ENCODE measurements at regions not wholly inside any gene's neighbourhood (a gene's known extent, or its start where the extent isn't known, plus 50 kb on each side); places are given as distances from the start of the nearest gene placed in this dataset.
A peak's percentile ranks its signal among the peaks of the same experiment; 100 is the strongest.
"Not testable (repeated sequence)": the region's sequence is repeated elsewhere in the genome, so short reads cannot be mapped to it uniquely, and the experiment has no call there.

- no peak for DNase-seq
Observed at GRCh38 chrX:13179586-13179985, 135.2 kb upstream of the FAM9C start.

DNA sequence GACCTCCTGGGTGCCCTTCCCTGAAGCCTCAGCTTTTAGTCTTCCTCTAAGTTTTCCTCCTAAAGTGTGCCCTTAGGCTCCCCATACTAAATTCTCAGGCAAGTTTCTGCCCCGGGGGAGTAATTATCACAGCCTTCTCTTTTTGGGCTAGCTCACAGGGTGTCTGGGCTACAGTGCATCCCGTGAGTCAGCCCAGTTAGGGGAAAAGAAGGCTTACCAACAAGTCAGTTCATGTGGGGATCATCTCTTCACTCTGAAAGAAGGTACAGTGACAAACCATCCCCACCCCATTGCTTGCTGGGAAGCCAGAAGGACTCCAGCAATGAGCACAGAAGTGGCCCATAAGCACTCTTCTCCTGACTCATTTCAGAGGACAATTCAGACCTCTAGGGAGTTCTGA is 134.7 kb upstream of the FAM9C start:
- DNase-seq = no peak

GRCh38 chrX:13177921-13178566 is 133.6 kb upstream of the FAM9C start:
- no peak for DNase-seq

GRCh38 chrX:13175056-13175455 is 130.6 kb upstream of the FAM9C start:
- no peak for DNase-seq

DNA sequence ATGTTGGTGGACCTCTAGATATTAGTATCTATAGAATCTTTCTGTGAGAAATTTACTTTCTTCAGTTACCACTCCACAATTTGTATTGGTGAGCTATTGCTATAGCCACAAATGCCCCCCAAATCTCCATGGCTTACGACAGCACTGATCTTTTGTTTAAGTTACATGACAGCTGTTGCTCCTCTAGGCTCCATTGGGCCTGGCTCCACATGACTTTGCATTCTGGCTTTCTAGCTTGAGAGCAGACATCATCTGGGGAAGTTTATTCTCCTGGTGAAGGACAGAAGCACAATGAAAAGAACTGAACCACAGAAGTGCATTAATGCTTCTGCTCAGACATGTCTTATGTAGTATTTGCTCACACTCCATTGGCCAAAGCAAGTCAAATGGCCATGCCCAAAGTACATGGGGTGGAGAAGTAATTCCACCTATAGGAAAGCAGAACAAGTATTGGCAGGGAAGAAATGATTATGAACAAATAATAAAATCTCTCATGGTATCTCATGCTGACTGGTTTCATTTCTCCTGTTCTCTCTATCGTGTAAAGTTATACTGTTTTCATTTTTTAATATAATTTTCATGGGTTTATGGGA is 126.6 kb upstream of the FAM9C start:
- DNase-seq = no peak

- no peak for DNase-seq
Observed at GRCh38 chrX:13169684-13170083, 125.3 kb upstream of the FAM9C start.

- no peak for DNase-seq
Observed at GRCh38 chrX:13168269-13168668, 123.8 kb upstream of the FAM9C start.

GRCh38 chrX:13167481-13168231 is 123.2 kb upstream of the FAM9C start:
- DNase-seq = peak; percentile 27

DNA sequence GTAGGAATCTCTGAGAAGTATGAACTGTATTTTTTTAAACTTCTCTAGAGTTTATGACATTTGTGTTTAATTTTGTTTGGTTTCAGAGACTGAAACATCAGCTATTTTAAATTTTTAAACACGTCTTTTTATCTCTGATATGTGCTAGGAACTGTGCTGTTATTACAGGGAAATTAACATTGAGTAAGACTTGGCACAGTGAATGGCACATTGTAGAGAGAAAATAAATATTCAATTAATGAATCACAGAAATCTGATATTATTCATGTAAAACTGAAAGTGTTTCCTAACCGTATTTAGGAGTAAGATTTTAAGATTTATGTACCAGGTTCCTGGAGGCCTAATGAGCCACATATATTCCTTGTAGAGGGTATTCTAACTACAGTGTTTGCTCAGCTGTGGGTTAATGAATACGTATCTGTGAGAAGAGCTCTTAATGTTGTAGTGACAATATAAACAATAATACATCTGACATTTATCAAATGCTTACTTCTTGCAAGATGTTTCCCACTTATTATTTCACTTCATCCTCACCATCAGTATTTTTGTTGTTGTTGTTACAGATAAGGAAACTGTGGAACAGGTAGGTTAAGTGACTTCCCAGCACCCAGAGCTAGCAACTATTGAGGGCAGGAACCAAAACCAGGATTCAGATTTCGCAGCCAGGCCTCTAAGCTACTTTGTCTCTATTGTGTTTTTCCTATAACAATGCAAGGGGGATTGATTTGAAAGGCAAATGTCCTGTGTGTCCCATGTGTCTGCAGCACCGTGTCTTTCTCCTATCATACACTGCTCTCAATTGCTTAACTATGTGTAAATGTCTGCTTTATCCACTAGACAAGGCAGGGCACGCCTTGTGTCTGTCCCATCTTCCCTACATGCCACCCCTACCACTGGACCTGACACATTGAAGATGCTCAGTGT is 121.1 kb upstream of the FAM9C start:
- DNase-seq = no peak

DNA sequence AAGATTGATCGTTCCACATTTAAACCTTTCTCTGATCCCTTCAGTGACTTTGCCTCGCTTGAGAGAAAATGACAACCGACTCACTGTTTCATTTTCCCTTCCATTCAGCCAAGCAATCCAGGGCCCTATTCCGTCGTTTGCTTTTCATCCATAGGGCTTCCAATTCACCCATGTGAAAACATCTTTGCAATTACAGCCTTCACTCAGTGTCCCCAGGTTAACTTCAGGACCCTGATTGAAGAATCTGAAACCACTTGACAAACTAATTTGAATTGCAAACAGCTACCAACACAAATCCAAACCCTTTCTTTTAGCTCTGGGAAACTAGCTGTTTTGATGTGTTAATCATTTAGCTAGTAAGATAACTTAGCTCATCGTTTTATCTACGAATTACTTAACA is 120.2 kb upstream of the FAM9C start:
- peak; percentile 7 for DNase-seq

GRCh38 chrX:13162772-13163410 is 118.5 kb upstream of the FAM9C start:
- no peak for DNase-seq

- DNase-seq = no peak
Observed at GRCh38 chrX:13159886-13160285, 115.5 kb upstream of the FAM9C start.

- DNase-seq = no peak
Observed at GRCh38 chrX:13158911-13159310, 114.5 kb upstream of the FAM9C start.

DNA sequence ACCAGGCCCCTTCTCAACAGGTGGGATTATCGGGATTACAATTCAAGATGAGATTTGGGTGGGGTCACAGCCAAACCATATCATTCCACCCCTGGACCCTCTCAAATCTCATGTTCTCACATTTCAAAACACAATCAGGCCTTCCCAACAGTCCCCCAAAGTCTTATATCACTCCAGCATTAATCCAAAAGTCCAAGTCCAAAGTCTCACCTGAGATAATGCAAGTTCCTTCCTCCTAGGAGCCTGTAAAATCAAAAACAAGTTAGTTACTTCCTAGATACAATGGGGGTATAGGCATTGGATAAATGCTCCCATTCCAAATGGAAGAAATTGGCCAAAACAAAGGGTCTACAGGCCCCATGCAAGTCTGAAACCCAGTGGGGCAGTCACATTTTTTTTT is 111.1 kb upstream of the FAM9C start:
- DNase-seq = not testable (repeated sequence)

- no peak for DNase-seq
Observed at GRCh38 chrX:13153796-13154195, 109.4 kb upstream of the FAM9C start.

DNA sequence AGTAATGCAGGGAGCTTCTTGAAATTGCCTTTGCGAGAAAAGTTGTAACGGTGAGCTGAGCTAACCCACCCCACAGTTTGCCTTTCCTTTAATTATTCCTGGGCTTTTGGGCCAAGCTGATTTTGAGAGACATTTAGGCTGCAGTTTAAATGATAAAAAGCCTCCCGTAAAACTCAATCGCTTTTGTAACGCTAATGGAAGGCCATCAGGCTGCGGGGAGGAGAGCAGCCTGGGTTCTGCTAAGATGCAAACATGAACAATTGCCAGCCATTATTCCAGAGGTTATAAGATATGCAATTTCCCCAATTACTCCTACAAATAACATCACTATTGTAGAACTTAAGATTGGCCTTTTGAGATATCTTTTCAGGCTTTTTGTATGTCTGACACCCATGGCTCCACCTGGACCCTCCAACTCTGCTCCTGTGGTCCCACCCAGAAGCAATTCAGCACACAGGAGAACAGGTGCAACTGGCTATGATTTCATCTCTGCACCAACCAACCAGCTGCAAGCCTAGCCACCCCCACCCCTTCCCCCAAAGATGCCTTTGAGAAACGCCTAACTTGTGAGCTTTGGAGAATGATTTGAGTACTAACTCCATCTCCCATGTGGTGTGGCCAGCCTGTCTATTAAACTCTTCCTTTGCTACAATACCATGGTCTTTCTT is 108.2 kb upstream of the FAM9C start:
- no peak for DNase-seq

DNA sequence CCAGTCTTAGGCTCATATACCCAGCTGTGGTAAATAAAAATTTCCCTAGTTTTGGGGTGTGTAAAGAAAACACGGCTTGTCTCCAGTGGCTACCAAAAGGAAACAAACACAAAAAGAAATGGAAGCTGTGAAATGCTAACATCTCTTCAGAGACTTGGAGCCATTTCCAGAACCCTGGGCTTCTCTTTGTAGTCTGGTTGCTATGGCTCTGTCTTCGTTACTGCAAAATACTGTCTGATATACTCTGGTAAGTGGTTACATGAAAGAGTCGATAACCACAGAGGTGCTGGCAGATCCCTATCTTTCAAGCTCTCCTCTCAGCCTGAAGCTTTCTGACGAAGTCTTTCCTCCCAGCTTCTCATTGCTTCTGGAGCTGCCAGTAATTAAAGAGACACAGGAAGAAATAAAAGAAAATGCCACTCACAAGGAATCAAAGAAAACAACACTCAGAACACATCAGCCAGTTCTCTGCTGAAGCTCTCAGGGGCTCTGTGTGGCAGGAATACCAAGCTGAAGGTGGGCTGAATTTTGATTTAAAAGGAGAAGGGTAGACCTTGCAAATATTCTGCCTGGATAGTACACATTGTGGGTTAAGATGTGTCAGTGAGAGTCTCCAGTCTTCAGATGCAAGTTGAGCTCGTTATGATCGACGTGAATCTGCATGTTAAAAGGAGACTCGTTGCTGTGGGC is 107.6 kb upstream of the FAM9C start:
- DNase-seq = no peak

- no peak for DNase-seq
Observed at GRCh38 chrX:13149702-13150350, 105.4 kb upstream of the FAM9C start.

GRCh38 chrX:13147733-13148132 is 103.3 kb upstream of the FAM9C start:
- DNase-seq = no peak

GRCh38 chrX:13147147-13147546 is 102.7 kb upstream of the FAM9C start:
- DNase-seq = no peak
